OCI-M2 (cell line): ENCODE measurements at regions not wholly inside any gene's neighbourhood (a gene's known extent, or its start where the extent isn't known, plus 50 kb on each side); places are given as distances from the start of the nearest gene placed in this dataset.
"Not testable (repeated sequence)": the region's sequence is repeated elsewhere in the genome, so short reads cannot be mapped to it uniquely, and the experiment has no call there.

Experiments
- DNase-seq: peaks from one replicate; lab custom pipeline; 2025; ENCODE audit not compliant: unreplicated experiment; lab: John Stamatoyannopoulos, UW

- DNase-seq, result no peak
These were observed 71.9 kb downstream of the DYNAP start for GRCh38 chr18:54662986-54663385.

- DNase-seq, result not testable (repeated sequence)
These were observed 78.7 kb downstream of the DYNAP start for GRCh38 chr18:54669701-54670100.

GRCh38 chr18:54671291-54671881 is 80.3 kb downstream of the DYNAP start:
- no peak for DNase-seq

GRCh38 chr18:54672109-54672508 is 81.1 kb downstream of the DYNAP start:
- no peak for DNase-seq

GRCh38 chr18:54672846-54673475 is 81.9 kb downstream of the DYNAP start:
- DNase-seq, result no peak

- no peak for DNase-seq
These were observed 82.9 kb downstream of the DYNAP start for GRCh38 chr18:54673936-54674335.

GRCh38 chr18:54675076-54675475 is 84.0 kb downstream of the DYNAP start:
- no peak for DNase-seq

- DNase-seq, result peak; percentile 70
These were observed 88.5 kb downstream of the DYNAP start for GRCh38 chr18:54679318-54680149.

GRCh38 chr18:54684784-54685183 is 93.7 kb downstream of the DYNAP start:
- no peak for DNase-seq

GRCh38 chr18:54689319-54689718 is 98.3 kb downstream of the DYNAP start:
- DNase-seq, result no peak

- DNase-seq, result no peak
These were observed 99.2 kb downstream of the DYNAP start for GRCh38 chr18:54690198-54690597.

GRCh38 chr18:54692463-54692862 is 101.4 kb downstream of the DYNAP start:
- DNase-seq, result no peak

- no peak for DNase-seq
These were observed 105.7 kb downstream of the DYNAP start for GRCh38 chr18:54696616-54697293.

- no peak for DNase-seq
These were observed 109.5 kb downstream of the DYNAP start for GRCh38 chr18:54700580-54700979.

GRCh38 chr18:54702686-54703085 is 111.6 kb downstream of the DYNAP start:
- DNase-seq, result no peak

- no peak for DNase-seq
These were observed 118.0 kb upstream of the RAB27B start for GRCh38 chr18:54710074-54710899.

- no peak for DNase-seq
These were observed 117.4 kb upstream of the RAB27B start for GRCh38 chr18:54710900-54711281.

- no peak for DNase-seq
These were observed 116.0 kb upstream of the RAB27B start for GRCh38 chr18:54712306-54712705.

GRCh38 chr18:54712758-54713157 is 115.5 kb upstream of the RAB27B start:
- DNase-seq, result no peak

GRCh38 chr18:54713386-54713785 is 114.9 kb upstream of the RAB27B start:
- no peak for DNase-seq

- no peak for DNase-seq
These were observed 113.4 kb upstream of the RAB27B start for GRCh38 chr18:54714851-54715250.
